ENCODE measurements at regions not wholly inside any gene's neighbourhood (a gene's known extent, or its start where the extent isn't known, plus 50 kb on each side); places are given as distances from the start of the nearest gene placed in this dataset.
"Not testable (repeated sequence)": the region's sequence is repeated elsewhere in the genome, so short reads cannot be mapped to it uniquely, and the experiment has no call there.

DNA sequence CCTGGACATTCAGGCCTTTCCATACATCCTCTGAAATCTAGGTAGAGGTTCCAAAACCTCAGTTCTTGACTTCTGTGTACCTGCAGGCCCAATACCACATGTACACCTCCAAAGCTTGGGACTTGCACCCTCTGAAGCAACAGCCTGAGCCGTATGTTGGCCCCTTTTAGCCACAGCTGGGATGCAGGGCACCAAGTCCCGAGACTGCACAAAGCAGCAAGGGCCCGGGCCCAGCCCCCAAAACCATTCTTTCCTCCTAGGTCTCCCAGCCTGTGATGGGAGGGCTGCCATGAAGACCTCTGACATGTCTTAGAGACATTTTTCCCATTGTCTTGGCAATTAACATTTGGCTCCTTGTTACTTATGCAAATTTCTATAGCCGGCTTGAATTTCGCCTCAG lies 107.4 kb upstream of the FRMD1 start:
- no peak for ATAC-seq
- no peak for DNase-seq
- no peaks in the 10 kb centered on the region for H3K9me3 Mint-ChIP-seq (ENCODE audit: low read depth)
- ChIA-PET POLR2A (no interaction called here), CTCF (no interaction called here)
- intact Hi-C loops (cut with DNase I, micrococcal nuclease) = no loop called here
- H3K36me3 Mint-ChIP-seq (ENCODE audit: low read depth) = no peaks in the 10 kb centered on the region
- no peaks in the 10 kb centered on the region for H3K4me1 Mint-ChIP-seq
- H3K27ac Mint-ChIP-seq = no peak overlapping the region
- H3K4me3 Mint-ChIP-seq = no peak overlapping the region
- peaks cover 1% of the 10 kb centered on the region for H3K27me3 Mint-ChIP-seq

DNA sequence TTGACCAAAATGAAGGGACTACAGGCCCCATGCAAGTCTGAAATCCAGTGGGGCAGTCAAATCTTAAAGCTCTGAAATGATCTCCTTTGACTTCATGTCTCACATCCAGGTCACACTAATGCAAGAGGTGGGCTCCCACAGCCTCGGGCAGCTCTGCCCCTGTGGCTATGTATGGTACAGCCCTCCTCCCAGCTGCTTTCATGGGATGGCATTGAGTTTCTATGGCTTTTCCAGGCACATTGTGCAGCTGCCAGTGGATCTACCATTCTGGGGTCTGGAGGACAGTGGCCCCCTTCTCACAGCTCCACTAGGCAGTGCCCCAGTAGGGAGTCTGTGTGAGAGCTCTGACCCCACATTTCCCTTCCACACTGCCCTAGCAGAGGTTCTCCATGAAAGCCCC lies 107.0 kb upstream of the FRMD1 start:
- CTCF ChIA-PET = interaction anchor here (0.7 kb wide), 1 partner anchor 331 kb away, joined by 3 read pairs; no protein-coding TSS in a partner anchor
- intact Hi-C loops (cut with DNase I, micrococcal nuclease); H3K4me3 Mint-ChIP-seq; H3K36me3 Mint-ChIP-seq (ENCODE audit: low read depth); ATAC-seq; DNase-seq; H3K9me3 Mint-ChIP-seq (ENCODE audit: low read depth); POLR2A ChIA-PET; H3K27ac Mint-ChIP-seq; H3K27me3 Mint-ChIP-seq; H3K4me1 Mint-ChIP-seq: not testable (repeated sequence)

DNA sequence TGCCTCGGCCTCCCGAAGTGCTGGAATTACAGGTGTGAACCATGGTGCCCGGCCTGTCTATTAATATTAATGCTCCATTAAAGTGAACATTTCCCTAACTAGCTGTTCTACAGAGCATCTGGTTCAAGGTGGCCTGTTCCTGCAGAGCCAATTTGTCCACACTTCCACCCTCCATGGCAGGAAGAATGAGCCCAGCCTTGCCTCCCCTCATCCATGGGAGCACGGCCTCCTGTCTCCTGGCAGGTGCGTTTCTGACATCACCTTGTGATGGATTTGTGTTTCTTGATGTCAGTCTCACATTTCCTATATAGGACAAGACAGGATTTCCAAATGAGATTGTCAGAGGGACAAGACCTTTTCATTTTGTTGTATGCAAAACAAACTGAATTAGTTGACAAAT lies 105.7 kb upstream of the FRMD1 start:
- no peak for DNase-seq
- POLR2A ChIA-PET = no interaction called here
- ATAC-seq = no peak
- CTCF ChIA-PET = no interaction called here
- intact Hi-C loops (cut with DNase I, micrococcal nuclease) = no loop called here
- no peaks in the 10 kb centered on the region for H3K9me3 Mint-ChIP-seq (ENCODE audit: low read depth)
- no peaks in the 10 kb centered on the region for H3K27me3 Mint-ChIP-seq
- H3K27ac Mint-ChIP-seq = no peak overlapping the region
- H3K36me3 Mint-ChIP-seq (ENCODE audit: low read depth) = no peaks in the 10 kb centered on the region
- H3K4me1 Mint-ChIP-seq = no peaks in the 10 kb centered on the region
- H3K4me3 Mint-ChIP-seq = no peak overlapping the region

DNA sequence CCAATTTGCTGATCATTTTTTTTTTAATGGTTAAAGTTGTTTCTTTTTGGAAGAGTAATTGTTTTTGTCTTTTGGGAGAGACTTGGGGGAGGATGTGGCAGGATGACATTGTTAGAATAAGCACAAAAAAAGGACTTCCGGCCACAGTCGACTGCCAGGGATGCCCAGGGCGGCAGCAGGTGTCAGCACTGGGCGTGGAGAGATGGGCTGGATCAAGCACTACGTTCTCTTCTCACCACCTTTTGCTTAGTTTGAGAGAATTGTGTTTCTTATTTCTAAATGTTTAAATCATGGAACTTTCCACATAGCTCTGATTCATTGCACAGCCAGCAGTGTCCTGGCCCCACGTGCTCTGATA lies 104.6 kb upstream of the FRMD1 start:
- Mint-ChIP-seq H3K4me3 (no peak overlapping the region), H3K36me3 (ENCODE audit: low read depth) (no peaks in the 10 kb centered on the region), H3K27ac (no peak overlapping the region), H3K9me3 (ENCODE audit: low read depth) (no peaks in the 10 kb centered on the region), H3K4me1 (no peaks in the 10 kb centered on the region), H3K27me3 (peaks cover 3% of the 10 kb centered on the region)
- ChIA-PET CTCF (no interaction called here), POLR2A (no interaction called here)
- intact Hi-C loops (cut with DNase I, micrococcal nuclease) = no loop called here
- ATAC-seq = no peak
- DNase-seq = no peak

GRCh38 chr6:168182908-168183612 lies 104.0 kb upstream of the FRMD1 start:
- no peak for ATAC-seq
- Mint-ChIP-seq H3K27ac (no peak overlapping the region), H3K36me3 (ENCODE audit: low read depth) (no peaks in the 10 kb centered on the region), H3K27me3 (peaks cover 3% of the 10 kb centered on the region), H3K4me3 (no peak overlapping the region), H3K9me3 (ENCODE audit: low read depth) (no peaks in the 10 kb centered on the region), H3K4me1 (no peaks in the 10 kb centered on the region)
- no peak for DNase-seq
- intact Hi-C loops (cut with DNase I, micrococcal nuclease) = no loop called here
- CTCF ChIA-PET = interaction anchor here (0.6 kb wide), 1 partner anchor 640 kb away, joined by 3 read pairs; no protein-coding TSS in a partner anchor
- POLR2A ChIA-PET = no interaction called here

DNA sequence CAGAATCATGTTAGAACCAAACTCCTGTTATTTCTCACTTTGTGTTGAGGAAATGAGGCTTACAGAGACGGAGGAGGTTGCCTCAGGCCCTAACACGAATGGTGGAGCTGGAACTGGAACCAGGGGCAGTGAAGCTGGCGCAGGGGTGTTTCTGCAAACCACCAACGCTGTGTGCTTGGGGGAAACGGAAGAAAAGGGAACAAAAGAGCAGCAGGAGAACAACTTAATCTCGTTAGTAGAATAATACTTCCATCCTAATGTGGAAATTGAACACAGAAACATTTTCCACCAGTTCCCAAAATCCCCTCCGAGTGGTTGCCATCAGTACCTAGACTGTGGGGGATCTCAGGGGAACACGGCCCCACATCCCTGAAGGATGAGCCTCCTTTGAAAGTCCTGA lies 103.4 kb upstream of the FRMD1 start:
- POLR2A ChIA-PET = no interaction called here
- CTCF ChIA-PET = no interaction called here

DNA sequence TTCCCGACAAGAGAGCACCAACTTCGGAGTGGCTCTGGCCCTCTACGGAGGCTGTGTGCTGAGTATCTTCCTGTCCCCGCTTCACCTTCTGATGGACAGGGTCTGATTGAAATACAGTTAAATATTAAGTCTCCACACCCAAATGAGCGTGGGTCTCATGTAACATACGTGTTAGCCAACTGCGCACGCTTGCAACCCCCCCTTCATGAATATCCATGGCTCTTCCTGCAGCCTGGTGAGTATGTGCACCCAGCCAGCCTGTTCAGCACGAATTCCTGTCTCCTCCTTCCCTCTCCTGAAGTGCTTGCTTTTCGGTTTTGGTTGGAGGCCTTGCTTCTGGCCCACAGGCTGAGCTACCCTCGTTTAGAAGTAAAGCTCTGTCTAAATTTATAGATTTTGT lies 102.9 kb upstream of the FRMD1 start:
- H3K36me3 Mint-ChIP-seq (ENCODE audit: low read depth) = no peaks in the 10 kb centered on the region
- DNase-seq (no peak), ATAC-seq (no peak)
- POLR2A ChIA-PET = no interaction called here
- H3K4me1 Mint-ChIP-seq = no peaks in the 10 kb centered on the region
- intact Hi-C loops (cut with DNase I, micrococcal nuclease) = no loop called here
- CTCF ChIA-PET = no interaction called here
- peaks cover 5% of the 10 kb centered on the region for H3K27me3 Mint-ChIP-seq
- no peak overlapping the region for H3K27ac Mint-ChIP-seq
- no peak overlapping the region for H3K4me3 Mint-ChIP-seq
- H3K9me3 Mint-ChIP-seq (ENCODE audit: low read depth) = no peaks in the 10 kb centered on the region

More for the DNA sequence above, 103.4 kb upstream of the FRMD1 start:
- H3K4me3 Mint-ChIP-seq = no peak overlapping the region
- no peaks in the 10 kb centered on the region for H3K9me3 Mint-ChIP-seq (ENCODE audit: low read depth)
- intact Hi-C loops (cut with DNase I, micrococcal nuclease) = no loop called here
- H3K27me3 Mint-ChIP-seq = peaks cover 5% of the 10 kb centered on the region
- no peaks in the 10 kb centered on the region for H3K36me3 Mint-ChIP-seq (ENCODE audit: low read depth)
- H3K27ac Mint-ChIP-seq = no peak overlapping the region
- no peak for DNase-seq
- H3K4me1 Mint-ChIP-seq = no peaks in the 10 kb centered on the region
- no peak for ATAC-seq

GRCh38 chr6:168181316-168181715 lies 102.3 kb upstream of the FRMD1 start:
- ChIA-PET CTCF (no interaction called here), POLR2A (no interaction called here)
- DNase-seq (no peak), ATAC-seq (no peak)
- Mint-ChIP-seq H3K36me3 (ENCODE audit: low read depth) (no peaks in the 10 kb centered on the region), H3K4me3 (no peak overlapping the region), H3K27ac (no peak overlapping the region), H3K27me3 (peaks cover 5% of the 10 kb centered on the region), H3K4me1 (no peaks in the 10 kb centered on the region), H3K9me3 (ENCODE audit: low read depth) (no peaks in the 10 kb centered on the region)
- intact Hi-C loops (cut with DNase I, micrococcal nuclease) = no loop called here

DNA sequence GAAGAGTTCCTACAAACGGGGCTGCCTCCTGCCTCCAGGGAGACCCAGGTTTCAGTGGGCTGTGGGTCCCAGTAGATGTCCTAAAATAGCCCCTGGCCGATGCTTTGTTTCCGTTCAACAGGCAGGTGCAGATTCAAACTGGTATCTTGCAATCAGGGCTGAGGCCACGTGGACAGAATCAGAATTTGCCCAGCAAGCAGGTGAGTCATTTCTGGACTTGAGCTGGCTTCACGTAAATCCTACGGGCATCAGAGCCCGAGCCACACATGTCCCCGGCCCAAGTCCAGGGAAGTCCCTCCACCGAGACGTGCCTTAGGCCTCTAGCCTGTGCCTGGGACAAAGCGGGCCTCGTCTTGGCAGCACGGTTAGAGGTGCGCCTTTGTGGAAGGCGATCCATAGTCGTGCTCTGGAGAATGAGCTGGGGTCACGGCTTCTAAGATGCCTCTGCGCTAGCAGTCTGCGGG lies 101.6 kb upstream of the FRMD1 start:
- no peak overlapping the region for H3K4me3 Mint-ChIP-seq
- no peaks in the 10 kb centered on the region for H3K9me3 Mint-ChIP-seq (ENCODE audit: low read depth)
- CTCF ChIA-PET = no interaction called here
- DNase-seq = no peak
- H3K27ac Mint-ChIP-seq = no peak overlapping the region
- no peak for ATAC-seq
- H3K36me3 Mint-ChIP-seq (ENCODE audit: low read depth) = no peaks in the 10 kb centered on the region
- POLR2A ChIA-PET = no interaction called here
- no peaks in the 10 kb centered on the region for H3K4me1 Mint-ChIP-seq
- H3K27me3 Mint-ChIP-seq = peaks cover 5% of the 10 kb centered on the region
- intact Hi-C loops (cut with DNase I, micrococcal nuclease) = no loop called here

GRCh38 chr6:168179702-168180382 lies 100.8 kb upstream of the FRMD1 start:
- no peak overlapping the region for H3K4me3 Mint-ChIP-seq
- ChIA-PET POLR2A (no interaction called here), CTCF (no interaction called here)
- intact Hi-C loops (cut with DNase I, micrococcal nuclease) = no loop called here
- no peaks in the 10 kb centered on the region for H3K4me1 Mint-ChIP-seq
- peaks cover 5% of the 10 kb centered on the region for H3K27me3 Mint-ChIP-seq
- no peak overlapping the region for H3K27ac Mint-ChIP-seq
- DNase-seq (no peak), ATAC-seq (no peak)
- H3K9me3 Mint-ChIP-seq (ENCODE audit: low read depth) = no peaks in the 10 kb centered on the region
- H3K36me3 Mint-ChIP-seq (ENCODE audit: low read depth) = no peaks in the 10 kb centered on the region

- ChIA-PET CTCF (no interaction called here), POLR2A (no interaction called here)
- intact Hi-C loops (cut with DNase I, micrococcal nuclease) = no loop called here
- Mint-ChIP-seq H3K36me3 (ENCODE audit: low read depth) (no peaks in the 10 kb centered on the region), H3K9me3 (ENCODE audit: low read depth) (no peaks in the 10 kb centered on the region), H3K4me1 (no peaks in the 10 kb centered on the region), H3K4me3 (no peak overlapping the region), H3K27ac (no peak overlapping the region), H3K27me3 (peaks cover 5% of the 10 kb centered on the region)
- no peak for ATAC-seq
- DNase-seq = no peak
Observed at GRCh38 chr6:168179133-168179532, 100.1 kb upstream of the FRMD1 start.

GRCh38 chr6:168177103-168177891 lies 98.3 kb upstream of the FRMD1 start:
- Mint-ChIP-seq H3K36me3 (ENCODE audit: low read depth) (no peaks in the 10 kb centered on the region), H3K4me3 (no peak overlapping the region), H3K9me3 (ENCODE audit: low read depth) (no peaks in the 10 kb centered on the region), H3K4me1 (no peaks in the 10 kb centered on the region), H3K27me3 (peaks cover 8% of the 10 kb centered on the region), H3K27ac (no peak overlapping the region)
- ChIA-PET CTCF (no interaction called here), POLR2A (no interaction called here)
- no peak for ATAC-seq
- intact Hi-C loops (cut with DNase I, micrococcal nuclease) = no loop called here
- DNase-seq = no peak

Measured in activated CD4-positive, alpha-beta T cell treated with anti-CD3 and anti-CD28 coated beads for 36 hours (primary cell).